ENCODE measurements at regions not wholly inside any gene's neighbourhood (a gene's known extent, or its start where the extent isn't known, plus 50 kb on each side); places are given as distances from the start of the nearest gene placed in this dataset.

DNA sequence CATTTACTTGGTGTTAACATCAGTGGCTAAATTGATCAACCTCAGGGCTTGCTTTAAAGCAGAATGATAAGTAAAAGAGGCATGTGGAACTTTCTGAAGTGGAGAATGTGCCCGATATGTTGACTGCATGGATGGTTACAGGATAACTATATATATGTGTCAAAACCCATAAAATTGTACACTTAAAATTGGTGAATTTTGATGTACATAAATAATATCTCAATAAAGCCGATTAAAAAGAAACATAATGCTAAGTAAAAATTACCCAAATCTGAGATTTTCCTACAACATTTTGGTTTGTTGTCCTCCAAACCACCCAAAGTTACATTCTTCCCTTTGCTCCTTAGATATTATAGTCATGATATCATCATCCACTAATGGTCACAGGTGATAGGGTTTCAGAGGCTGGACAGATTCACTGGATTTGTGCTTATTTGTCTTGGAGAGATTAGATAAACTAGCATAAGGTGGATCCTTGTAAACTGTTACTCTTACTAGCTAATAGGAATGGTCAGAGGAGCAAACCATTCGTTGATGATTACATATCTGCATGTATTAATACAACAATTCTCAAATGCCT, 119.7 kb upstream of the RPS23 start:
- no peak for TF ChIP-seq ETV6 (CRISPR knock-in tag; conservative IDR thresholded peaks at IDR 0.05)
- no peak for TF ChIP-seq POLR2AphosphoS5 (IDR thresholded peaks at IDR 0.05; ENCODE audit: low read depth, low read length)
- no peak for TF ChIP-seq KAT8 (CRISPR knock-in tag; IDR thresholded peaks at IDR 0.05)

All from HepG2 (cell line).